ENCODE measurements at regions not wholly inside any gene's neighbourhood (a gene's known extent, or its start where the extent isn't known, plus 50 kb on each side); places are given as distances from the start of the nearest gene placed in this dataset.

DNA sequence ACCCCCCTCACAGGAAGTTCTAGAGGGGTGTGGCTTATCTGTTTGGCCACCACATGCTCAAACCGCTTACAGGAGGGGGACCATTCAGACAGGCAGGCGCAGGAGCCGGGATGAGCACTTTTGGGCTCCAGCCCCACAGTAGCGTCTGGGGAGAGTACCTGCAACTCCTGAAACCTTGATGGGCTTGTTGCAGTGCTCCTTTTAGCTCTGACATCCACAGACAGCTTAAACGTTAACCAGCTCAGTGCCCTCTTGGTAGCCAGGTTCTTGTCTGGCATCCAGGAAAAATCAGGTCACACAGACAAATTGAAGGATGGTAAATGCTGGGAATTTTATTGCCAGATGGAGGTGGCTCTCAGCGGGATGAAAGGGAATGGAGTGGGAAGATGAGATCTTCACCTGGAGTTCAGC, 326.3 kb downstream of the ETS1 start:
- TF ChIP-seq POLR2A (IDR thresholded peaks at IDR 0.05; ENCODE audit: low read length) = no peak
- no peak for TF ChIP-seq CEBPB (IDR thresholded peaks at IDR 0.05)
- TF ChIP-seq CTCF (IDR thresholded peaks at IDR 0.05) = no peak
- TF ChIP-seq EP300 (IDR thresholded peaks at IDR 0.05) = no peak
- TF ChIP-seq RNF2 (IDR thresholded peaks at IDR 0.05; ENCODE audit: borderline replicate concordance, low read depth) = no peak
- no peak for TF ChIP-seq RAD21 (conservative IDR thresholded peaks at IDR 0.05 in 1 of 2, IDR thresholded peaks at IDR 0.05 in 1 of 2)
- TF ChIP-seq, protein P1, sequence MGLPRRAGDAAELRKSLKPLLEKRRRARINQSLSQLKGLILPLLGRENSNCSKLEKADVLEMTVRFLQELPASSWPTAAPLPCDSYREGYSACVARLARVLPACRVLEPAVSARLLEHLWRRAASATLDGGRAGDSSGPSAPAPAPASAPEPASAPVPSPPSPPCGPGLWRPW (IDR thresholded peaks at IDR 0.05) = no peak
- TF ChIP-seq CBX8 (IDR thresholded peaks at IDR 0.05) = no peak
- no peak for TF ChIP-seq KDM1A (IDR thresholded peaks at IDR 0.05; ENCODE audit: low read depth)
- TF ChIP-seq USF2 (IDR thresholded peaks at IDR 0.05) = no peak
- no peak for TF ChIP-seq BHLHE40 (IDR thresholded peaks at IDR 0.05; ENCODE audit: low read depth, low read length)
- TF ChIP-seq RFX5 (IDR thresholded peaks at IDR 0.05) = no peak
- no peak for TF ChIP-seq HOXB5 (CRISPR knock-in tag; IDR thresholded peaks at IDR 0.05)
